KBM-7 (cell line): ENCODE measurements at regions not wholly inside any gene's neighbourhood (a gene's known extent, or its start where the extent isn't known, plus 50 kb on each side); places are given as distances from the start of the nearest gene placed in this dataset.
"Not testable (repeated sequence)": the region's sequence is repeated elsewhere in the genome, so short reads cannot be mapped to it uniquely, and the experiment has no call there.

Source experiments
- DNase-seq: peaks from one replicate; pipeline ENCODE4 v3.0.0-alpha.2; 2015
- in situ Hi-C: fragments of 300-500 bp; cut with MboI; formaldehyde crosslinking; loops from 2 replicates; pipeline ENCODE4 v1.14.3; 2020; ENCODE audit warnings: low sequenced_read_pairs, low pct_unique_long_range_greater_than_20kb, mixed read lengths

DNA sequence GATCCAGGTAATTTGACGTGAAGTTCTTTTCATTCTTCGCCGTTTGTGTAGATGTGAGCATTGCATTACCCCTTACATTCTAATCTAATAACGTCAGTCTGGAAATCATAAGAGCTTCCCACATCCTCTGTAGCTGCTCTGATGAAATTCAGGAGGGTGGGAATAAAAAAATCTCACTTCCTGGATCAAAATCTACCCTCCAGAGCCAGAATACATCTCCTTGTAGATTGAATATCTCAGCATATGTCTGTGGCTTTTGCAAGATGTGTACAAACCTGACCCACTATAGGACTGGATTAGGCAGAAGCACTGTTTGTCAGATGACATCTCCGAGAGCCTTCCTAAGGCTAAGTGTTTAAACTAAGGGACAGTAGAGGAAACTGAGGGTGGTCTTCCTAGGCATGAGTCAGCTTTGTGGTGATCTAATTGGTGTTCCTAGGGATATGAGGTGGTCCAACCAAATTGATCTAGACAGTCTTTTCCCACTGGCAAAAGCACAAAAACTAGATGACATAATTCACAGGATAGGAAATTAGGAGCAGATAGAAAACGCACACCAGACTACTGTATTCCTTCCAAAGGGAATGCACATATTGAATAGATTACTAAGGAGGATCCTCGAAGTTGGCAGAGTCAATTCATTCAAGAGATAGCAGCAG, 216.3 kb upstream of the LRTM1 start:
- in situ Hi-C loops: no loop called here
- no peak for DNase-seq

DNA sequence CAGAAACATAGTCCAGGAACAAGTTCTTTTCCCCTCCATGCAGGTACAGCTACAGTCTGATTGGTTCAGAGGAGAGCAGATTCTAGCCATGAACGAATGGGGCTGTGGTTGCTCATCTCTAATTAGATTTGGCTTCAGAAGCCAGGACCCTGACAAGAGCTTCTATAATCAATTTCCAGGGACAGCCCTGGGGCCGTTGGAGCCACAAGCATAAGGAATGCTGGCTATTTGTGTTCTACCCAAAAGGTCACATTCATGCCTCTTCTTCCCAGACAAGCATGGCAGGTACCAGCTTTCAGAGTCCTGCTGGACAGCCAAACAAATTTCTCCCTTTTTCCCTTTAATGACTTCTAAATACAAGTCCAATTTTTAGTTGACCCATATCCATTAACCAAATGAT, 215.5 kb upstream of the LRTM1 start:
- no peak for DNase-seq
- in situ Hi-C loops: no loop called here

DNA sequence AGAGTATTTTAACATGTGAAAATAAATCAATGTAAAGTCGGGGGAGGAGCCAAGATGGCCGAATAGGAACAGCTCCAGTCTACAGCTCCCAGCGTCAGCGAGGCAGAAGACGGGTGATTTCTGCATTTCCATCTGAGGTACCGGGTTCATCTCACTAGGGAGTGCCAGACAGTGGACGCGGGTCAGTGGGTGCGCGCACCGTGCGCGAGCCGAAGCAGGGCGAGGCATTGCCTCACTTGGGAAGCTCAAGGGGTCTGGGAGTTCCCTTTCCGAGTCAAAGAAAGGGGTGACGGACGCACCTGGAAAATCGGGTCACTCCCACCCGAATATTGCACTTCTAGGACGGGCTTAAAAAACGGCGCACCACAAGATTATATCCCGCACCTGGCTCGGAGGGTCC, 208.4 kb upstream of the LRTM1 start:
- in situ Hi-C loops, DNase-seq: not testable (repeated sequence)

DNA sequence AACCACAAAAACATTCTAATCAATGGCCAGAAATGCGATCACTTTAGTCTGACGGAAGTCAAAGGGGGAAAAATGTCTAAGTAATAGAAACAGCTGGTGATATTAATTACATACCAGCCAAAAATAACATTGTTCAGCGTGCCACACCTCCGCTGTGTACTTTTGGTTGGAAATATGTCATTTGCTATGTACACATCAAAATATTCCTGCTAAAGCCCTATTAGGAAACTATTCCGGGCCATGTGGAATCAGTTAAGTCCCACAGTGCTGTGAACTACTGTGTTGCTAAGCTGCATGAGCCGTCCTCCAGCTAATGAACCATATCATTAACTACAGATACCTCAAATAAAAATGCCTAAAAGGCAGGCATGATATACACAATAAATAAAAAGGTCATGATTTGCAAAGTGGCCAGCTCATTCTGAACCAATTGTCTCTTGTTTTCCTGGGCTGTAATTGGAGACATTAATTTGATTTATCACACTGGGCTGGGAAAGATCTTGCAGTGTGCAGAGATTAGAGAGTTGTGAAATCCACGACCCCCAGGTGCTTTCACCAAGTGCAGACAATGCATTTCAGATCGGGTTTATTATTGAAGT, 200.5 kb upstream of the LRTM1 start:
- in situ Hi-C loops: no loop called here
- DNase-seq: no peak

DNA sequence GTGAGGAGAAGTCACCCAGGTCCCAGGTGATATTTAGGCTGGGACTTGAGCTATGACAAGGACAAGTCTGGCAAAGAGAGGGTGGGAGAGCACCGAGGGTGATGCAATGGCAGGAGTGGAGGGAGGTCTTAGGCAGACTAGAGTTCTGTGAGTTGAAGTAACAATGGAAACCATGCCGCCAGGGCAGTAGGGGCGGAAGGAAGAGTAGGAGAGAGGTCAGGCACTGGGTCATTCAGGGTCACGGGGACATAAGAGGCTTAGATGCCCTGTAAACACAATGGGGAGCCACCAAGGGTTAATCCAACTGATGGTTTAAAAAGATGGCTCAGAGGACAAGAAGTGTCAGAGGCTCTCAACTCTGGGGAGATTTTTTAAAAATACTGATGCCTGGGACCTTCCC, 199.7 kb upstream of the LRTM1 start:
- no peak for DNase-seq
- in situ Hi-C loops: no loop called here

DNA sequence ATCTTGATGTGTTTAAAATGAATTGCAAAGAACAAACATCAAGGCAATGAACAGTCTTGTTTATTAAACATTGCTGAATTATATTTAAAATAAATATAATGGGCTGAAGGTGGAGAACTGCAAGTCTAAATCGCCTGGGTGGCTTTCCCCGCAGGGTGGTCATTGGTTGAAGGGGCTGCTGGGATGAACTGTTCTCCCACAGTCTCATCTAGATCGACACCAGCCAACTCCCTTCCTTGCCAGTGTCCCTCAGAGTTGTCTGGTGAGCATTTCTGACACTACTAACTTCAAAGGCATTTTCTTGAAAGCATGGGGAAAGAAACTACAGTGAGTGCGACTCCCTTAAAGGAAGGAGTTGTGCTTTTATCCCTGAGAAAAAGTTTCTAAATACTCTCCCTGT, 196.5 kb upstream of the LRTM1 start:
- in situ Hi-C loops: no loop called here

More for the DNA sequence above, 196.5 kb upstream of the LRTM1 start:
- DNase-seq: no peak
